Ovary (tissue), 3 donors: ENCODE measurements at regions not wholly inside any gene's neighbourhood (a gene's known extent, or its start where the extent isn't known, plus 50 kb on each side); places are given as distances from the start of the nearest gene placed in this dataset.

Experiments
- CTCF ChIP-seq, 3 donors: fragments of 450-650 bp in 2 of 3; fragments of 200-600 bp in 1 of 3; IDR thresholded peaks; one replicate each; pipeline versions ENCODE4 v1.5.1 to v1.8.0; 2016 to 2022; ENCODE audit warnings: antibody characterized with exemption in 3 of 3, mild to moderate bottlenecking in 1 of 3
- EP300 ChIP-seq: sonication (generic); formaldehyde crosslinking; IDR thresholded peaks from one replicate; pipeline ENCODE4 v1.6.1; 2017; ENCODE audit warnings: antibody characterized with exemption
- POLR2A ChIP-seq: fragments of 450-650 bp; IDR thresholded peaks from one replicate; pipeline ENCODE4 v1.6.1; 2017; ENCODE audit warnings: antibody characterized with exemption, mild to moderate bottlenecking, moderate library complexity
- donor health status: DM: no; HTN: no; CAD: no.

- TF ChIP-seq CTCF (IDR thresholded peaks at IDR 0.05) = no peak
- no peak for TF ChIP-seq EP300
- TF ChIP-seq POLR2A = no peak
These were observed 168.0 kb upstream of the ID4 start for GRCh38 chr6:19669206-19669605.
